GM18907 (cell line): ENCODE measurements at regions not wholly inside any gene's neighbourhood (a gene's known extent, or its start where the extent isn't known, plus 50 kb on each side); places are given as distances from the start of the nearest gene placed in this dataset.
"Not testable (repeated sequence)": the region's sequence is repeated elsewhere in the genome, so short reads cannot be mapped to it uniquely, and the experiment has no call there.

Experiments
- ATAC-seq: cut with Tn5 transposase; IDR thresholded peaks from one replicate; pipeline ENCODE4 v1.9.1; 2021; ENCODE audit warnings: mild to moderate bottlenecking, moderate library complexity; ENCODE audit not compliant: unreplicated experiment

DNA sequence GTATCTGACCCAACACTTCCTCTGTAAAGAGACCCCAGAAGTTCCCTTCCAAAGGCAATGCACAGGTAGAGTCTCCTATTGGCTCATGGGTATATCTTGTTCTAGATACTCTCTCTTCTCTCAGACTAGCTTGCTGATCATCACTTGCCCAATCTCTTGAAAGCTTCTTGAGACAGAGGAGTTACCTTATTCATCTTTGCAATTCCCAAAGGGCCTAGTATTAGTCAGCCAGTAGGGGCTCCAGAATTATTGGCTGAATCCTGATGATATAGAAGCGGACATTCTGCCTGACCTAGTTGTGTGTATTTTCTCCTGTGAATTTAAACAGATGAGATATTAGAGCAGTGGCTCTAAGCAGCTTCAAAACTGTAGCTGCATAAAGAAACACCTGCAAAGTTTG, 304.0 kb upstream of the KLF4 start:
- ATAC-seq: no peak

DNA sequence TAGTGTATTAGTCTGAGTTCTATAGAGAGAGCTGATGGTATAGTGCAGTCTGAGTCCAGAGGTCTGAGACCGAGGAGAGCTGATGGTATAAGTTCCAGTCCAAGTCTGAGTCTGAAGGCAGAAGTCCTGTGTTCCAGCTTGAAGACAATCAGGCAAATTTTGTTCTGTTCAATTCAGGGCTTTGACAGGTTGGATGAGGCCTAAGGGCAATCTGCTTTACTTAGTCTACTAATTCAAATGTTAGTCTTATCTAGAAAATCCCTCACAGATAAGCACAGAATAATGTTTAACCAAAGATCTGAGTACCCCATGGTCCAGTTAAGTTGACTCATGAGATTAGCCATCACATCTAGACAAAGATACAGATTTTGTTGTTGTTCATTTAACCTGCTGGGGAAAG, 303.0 kb upstream of the KLF4 start:
- no peak for ATAC-seq

DNA sequence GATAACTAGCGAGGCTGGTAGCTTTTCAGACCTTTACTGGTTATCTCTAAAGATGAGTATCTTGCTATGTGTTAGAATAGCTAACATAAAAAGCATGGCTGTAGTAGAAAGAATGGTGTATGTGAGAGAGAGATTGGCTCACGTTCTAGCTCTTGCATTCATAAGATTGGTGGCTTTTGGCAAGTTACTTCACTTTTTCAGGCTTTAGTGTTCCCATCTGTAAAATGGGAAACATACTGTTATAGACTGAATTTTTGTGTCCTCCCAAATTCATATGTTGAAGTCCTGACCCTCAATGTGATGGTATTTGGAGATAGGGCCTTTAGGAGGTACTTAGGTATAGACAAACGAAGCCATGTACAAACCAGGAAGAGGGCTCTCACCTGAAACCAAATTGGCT, 302.4 kb upstream of the KLF4 start:
- ATAC-seq: no peak

DNA sequence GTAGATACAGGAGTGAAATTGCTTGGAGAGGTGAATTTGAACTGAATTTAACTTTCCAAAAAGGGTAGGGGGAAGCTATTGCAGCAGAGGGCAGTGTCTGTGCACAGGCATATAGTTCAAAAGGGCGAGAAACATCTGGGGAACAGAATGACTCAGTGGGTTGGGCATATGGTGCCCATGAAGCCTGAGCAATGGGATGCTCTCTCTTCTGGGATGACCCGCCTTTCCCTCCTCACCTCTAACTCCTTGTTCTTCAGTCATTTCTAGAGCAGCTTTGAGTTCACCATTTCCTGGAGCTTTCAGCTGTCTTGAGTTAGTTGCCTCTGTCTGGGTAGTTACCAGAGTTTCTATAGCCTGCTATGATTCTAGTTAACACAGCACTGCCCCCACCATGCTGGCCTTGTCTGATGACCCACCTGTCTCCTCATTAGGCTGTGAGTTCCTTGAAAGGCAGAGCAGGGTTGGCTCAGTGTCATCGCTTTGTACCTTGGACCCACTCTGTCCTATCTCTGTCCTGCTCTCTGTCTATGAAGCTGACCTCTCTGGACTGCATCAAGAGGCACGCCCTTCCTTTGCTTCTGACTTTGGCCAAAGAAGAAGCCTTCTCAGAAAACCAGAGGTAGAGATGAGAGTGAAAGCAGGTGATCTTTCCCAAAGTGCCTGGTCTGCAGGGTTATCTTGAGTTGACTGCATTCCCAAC, 299.6 kb upstream of the KLF4 start:
- ATAC-seq: no peak

DNA sequence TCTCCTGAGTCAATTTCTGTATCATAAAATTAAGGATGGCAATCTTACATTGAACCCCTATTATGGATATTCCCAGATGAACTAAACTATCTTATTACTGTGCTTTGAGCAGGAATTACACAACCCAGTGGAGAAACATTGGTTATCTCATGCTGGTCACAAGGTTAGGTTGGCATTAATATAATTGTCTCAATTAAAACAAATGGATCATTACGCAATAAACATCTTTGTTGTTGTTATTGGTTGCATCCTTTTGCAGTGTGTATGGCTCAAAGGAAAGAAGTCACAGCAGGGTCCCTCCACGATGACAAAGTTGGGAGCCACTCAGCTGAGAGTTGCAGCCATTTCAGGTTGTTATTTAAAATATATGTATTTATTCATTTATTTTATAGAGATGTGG, 297.0 kb upstream of the KLF4 start:
- ATAC-seq: no peak

DNA sequence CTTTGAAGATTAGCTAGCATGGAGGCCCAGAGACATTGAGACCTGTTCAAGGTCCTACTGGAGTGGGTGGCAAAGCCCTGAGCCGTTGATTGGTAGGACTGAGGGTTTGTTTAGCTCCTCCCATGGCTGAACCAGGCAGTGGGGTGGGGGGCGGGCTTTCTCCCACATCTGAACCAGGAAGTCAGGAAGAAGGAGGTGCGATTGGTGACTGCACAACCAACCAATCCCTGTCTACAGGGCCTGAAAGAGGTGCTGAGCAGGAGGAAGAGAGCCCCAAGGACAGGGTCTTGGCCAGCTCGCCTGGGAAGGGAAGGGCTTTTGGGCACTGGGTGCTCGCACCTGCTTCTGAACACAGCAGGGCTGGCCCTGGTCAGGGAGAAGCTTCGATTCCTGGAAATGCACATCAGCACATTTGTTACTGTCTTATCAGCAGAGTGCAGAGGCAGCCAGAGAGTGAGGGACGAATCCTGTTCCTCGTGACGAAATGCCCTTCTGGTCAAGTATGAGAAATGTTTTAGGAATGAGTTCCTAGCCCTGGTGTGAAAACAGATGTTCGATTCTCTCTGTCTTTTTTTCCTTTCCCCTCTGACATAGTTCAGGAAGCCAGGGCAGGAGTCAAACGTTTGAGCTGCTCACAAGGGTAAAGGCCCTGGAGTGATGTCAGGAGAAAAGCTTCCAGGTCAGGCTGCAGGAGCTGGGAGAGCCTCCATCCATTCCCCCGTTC, 294.8 kb upstream of the KLF4 start:
- ATAC-seq: no peak

DNA sequence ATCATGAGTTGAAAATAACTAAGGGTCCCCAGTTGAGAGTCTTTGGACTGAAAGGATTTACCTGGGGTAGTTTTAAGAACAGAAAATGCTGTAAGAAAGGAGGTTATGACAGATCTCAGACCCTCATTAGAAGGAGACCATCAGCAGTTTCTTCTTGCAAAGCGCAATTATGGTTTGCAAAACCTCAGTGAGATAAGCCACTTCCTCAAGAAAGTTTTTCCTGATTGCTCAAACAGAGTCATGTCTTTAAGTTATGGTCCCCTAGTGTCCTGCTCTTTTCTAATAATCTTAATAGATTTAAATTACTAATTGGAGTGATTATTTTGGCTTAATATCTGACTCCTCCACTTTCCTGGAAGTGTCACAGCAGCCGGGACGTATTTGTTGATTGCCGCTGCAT, 293.2 kb upstream of the KLF4 start:
- ATAC-seq: no peak

DNA sequence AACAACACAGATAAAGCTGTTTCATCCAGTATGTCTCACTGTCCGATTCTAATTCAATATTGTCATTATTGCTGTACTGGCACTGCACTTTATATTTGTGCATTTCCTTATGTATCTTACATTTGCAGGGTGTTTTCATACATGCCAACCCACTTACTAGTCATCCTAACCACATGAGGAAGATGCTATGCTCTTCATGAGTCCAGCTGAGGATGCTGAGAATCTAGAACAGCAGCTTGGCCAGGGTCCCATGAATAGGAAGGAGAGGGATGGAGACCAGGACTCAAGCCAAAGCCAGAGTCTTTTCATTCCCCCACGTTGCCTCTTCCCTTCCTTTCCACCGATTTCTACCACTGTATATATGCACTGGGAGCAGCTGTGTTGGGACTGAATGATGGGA, 292.8 kb upstream of the KLF4 start:
- ATAC-seq: no peak

DNA sequence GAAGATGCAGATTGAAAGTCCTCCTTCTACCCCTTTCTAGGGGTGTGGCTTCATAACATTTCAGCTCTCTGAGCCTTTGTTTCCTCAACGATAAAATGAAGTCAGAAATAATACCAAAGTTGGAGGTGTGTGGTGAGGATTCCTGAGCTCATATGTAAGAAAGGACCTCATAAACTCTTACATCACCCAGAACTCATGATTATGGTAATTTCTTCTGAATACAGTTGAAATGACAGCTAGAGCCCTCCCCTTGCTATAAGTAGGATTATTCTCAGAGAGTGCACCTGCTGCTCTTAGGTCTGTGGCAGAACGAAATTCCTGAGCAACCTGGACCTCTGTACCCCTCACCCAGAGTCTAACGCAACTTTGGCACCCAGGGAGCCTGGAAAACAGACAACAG, 291.4 kb upstream of the KLF4 start:
- no peak for ATAC-seq

DNA sequence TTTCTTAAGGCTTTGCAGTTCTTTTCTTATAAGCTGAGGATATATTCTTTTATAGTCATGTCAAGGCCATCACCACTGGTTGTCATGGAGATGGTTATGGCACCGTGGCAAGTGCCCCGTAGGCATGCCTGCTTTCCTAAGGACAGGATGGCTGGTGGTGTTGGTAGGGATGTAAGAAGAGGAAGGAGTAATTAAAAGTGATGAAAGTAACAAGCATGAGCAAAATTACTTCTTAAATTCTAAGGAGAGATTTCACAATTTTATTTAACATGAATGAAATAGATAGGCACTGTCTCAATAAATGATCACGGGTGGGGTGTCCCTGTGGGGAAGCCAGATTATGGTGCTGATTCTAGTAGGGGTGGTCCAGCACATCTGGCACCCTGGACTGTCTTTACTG, 290.2 kb upstream of the KLF4 start:
- no peak for ATAC-seq

DNA sequence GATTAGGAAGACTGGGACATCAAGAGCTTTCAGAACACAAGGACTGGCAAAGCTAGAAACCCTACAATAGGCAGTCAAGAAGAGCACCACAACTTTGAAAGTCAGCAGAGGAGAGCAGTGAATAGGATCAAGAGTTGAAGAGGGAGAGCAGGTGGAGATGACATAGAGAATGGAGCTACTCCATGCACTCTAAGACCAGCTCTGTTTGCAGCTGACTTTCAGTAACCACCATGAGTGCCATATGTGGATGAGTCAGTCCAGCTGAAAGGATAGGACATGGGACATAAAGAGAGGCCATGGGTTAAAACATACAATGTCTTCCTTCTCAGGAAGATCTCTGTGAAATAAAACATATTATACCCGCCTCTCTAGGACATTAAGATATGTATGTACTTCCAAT, 289.1 kb upstream of the KLF4 start:
- ATAC-seq: no peak

DNA sequence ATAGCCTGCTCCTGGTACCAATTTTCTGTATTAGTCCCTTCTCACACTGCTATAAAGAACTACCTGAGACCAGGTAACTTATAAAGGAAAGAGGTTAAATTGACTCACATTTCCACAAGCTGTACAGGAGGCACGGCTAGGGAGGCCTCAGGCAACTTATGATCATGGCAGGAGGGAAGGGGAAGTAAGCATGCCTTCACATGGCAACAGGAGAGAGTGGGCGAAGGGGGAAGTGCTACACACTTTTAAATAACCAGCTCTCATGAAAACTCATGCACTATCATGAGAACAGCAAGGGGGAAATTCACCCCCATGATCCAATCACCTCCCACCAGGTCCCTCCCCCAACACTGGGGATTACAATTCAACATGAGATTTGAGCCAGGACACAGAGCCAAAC, 284.5 kb upstream of the KLF4 start:
- not testable (repeated sequence) for ATAC-seq

DNA sequence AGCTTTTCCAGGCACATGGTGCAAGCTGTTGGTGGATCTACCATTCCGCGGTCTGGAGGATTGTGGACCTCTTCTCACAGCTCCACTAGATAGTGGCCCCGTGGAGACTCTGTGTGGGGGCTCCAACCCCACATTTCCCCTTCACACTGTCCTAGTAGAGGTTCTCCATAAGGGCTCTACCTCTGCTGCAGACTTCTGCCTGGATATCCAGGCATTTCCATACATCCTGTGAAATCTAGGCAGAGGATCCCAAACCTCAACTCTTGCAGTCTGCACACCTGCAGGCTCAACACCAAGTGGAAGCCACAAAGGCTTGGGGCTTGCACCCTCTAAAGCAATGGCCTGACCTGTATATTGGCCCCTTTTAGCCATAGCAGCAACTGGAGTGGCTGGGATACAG, 283.4 kb upstream of the KLF4 start:
- ATAC-seq: no peak

DNA sequence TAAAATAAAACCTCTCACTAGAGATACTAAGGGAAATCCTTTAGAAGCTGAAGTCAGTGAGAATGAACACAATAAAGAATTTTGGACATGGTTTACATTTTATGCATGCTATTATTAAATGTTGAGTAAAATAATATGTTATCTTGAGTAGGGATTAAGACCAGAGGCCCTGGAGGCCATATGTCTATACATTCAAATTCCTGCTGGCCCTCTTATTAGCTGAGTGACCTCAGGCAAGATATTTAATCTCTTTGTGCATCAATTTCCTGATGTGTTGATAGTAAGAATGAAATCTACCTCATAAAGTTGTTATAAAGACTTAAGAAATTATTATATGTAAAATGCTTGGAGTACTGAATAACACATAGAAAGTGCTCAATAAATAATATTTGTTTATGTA, 281.1 kb upstream of the KLF4 start:
- no peak for ATAC-seq

DNA sequence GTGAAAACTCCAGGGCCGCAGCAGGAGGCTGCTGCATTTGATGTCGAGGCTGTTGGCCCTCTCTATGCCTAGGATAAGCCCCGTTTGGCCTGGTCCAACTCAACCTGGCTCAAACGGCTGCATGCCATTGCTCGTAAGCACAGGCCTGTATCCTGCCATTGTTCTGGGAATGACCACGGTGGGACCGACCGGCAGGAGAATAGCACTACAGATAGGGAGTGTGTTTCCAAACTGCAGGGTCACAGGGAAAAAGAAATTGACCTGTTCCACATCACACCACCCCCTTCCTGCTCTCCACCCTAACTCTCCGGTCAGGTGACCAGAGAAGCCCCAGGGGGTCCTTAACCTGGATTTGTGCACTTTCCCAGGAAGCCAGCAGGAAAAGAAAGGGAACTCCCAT, 278.7 kb upstream of the KLF4 start:
- no peak for ATAC-seq

DNA sequence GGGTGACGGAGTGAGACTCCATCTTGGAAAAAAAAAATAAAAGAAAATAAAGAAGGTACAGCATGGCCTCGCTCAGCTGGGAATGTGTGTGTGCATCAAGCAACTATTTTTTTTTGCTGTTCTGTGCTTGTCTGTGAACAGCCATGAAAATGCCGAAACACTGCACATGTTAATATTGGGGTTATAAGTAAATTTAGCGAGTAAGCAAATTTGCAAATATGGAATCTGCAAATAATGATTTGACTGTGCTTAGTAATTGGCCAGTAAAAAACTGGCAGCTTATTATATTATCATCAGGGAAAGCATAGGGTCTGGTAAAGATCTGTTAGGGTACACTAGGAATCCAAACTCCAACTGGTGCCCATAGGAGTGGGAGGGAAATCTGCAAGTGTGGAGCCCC, 278.1 kb upstream of the KLF4 start:
- no peak for ATAC-seq

DNA sequence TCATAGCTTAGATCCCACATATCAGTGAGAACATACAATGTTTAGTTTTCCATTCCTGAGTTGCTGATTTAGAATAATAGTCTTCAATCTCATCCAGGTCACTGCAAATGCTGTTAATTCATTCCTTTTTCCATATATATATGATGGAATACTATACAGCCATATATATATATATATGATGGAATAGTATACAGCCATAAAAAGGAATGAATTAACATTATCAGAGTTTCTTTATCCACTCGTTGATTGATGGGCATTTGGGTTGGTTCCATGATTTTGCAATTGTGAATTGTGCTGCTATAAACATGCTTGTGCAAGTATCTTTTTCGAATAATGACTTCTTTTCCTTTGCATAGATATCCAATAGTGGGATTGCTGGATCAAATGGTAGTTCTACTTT, 273.9 kb upstream of the KLF4 start:
- ATAC-seq: not testable (repeated sequence)

DNA sequence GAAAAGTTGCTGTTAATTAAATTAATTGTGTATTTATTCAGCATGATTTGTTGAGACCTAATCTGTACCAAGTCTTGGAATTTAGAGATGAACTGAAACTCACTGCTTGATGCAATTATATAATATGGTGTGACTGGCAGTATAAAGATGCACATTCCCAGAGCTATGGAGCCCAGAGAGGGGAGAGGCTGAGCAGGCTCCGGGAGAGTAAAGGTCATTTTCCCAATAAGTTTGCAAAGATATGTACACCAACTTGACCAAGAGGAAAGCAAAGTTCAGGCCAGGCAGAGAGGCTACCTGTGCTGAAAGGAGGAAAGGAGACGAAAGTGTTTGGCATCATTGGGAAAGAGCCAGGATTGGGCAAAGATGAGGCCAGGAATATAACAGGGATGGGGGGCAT, 271.7 kb upstream of the KLF4 start:
- no peak for ATAC-seq

DNA sequence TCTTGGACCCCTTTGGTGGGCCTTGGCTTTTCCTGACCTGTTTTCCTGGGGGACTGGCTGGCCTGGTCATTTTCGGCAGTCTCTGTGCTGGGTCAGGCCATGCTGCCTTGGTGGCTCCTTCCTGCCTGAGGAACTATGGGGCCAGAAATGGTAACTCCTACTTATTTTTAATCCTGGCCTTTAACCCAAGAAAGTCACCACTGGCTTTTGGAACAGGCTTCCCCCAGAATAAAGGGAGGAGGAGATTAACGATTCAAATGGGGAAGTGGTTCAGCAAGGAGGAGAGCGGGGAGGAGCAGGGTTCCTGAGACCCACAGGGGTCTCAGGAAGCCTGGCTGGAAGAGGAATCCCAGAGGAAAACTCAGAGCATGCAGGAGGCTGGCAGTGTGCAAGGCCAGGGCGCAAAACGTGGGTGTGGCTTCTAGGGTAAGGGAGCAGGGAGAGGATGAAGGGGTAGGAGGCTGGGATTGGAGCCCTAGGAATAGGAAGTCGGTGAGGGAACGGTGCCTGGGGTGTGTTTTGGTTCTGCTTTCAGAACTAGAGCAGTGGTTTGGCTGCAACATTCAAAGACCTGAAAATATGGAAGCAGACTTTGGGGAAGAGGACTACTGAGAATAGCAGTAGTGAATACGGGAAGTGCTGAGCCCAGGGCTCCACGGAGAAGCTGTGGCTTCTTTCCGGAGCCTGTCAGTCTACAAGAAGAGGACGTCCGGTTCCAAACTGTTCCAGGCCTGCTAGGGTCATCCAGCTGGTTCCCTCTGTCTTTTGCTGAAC, 271.1 kb upstream of the KLF4 start:
- ATAC-seq: no peak

DNA sequence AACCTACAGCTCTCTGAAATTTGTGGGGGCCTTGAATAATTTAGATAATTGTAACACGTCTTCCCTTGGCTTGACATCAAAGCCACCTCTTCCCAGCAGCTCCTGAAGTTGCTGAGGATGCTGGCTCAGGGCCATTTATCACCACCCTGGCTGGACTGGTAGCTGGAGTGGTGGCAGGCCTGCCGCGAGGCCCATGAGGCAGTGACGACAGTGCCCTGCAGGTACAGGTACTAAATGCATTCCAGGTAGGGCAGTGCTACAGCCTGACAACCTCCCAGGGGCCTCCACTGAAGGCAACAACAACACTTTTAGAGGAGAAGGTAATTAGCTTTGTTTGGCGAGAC, 270.2 kb upstream of the KLF4 start:
- ATAC-seq: no peak

DNA sequence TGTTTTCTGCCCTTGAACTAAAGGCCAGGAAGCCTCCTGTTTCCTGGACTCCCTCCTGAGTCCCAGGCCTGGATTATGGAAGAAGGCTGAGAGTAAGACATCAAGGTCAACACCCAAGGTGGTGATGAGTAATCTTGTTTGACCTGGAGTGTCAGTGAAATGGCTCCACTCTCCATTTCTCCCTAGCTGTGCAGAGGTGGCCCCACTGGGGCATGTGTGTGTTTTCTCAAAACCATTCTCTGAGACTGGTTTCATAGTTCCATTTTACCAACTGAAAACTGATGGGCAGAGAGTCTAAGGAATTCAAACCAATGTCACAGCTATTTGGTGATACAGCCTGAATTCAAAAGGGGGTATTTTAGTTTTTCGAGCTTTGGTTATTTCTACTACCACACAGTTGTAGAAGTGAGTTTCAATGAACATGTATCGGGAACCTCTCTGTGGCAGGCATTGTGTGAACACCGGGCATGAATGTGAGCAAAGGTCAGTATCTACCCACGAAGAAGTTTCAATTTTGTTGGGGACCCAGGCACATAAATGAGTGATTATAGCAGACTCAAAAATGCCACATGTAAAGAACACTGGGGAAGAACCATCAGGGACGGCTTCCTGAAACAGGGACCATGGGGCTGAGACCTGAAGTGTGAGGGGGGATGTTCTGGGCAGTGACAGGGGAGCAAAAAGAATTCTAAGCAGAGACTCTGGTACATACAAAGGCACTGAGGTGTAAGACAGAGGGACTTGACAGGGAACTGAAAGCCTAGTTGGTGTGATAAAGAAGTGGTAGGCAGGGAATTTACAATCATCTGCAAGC, 269.6 kb upstream of the KLF4 start:
- ATAC-seq: peak; percentile 49
